Fibroblast of skin of back (primary cell): ENCODE measurements at regions not wholly inside any gene's neighbourhood (a gene's known extent, or its start where the extent isn't known, plus 50 kb on each side); places are given as distances from the start of the nearest gene placed in this dataset.
A peak's percentile ranks its signal among the peaks of the same experiment; 100 is the strongest.
"Not testable (repeated sequence)": the region's sequence is repeated elsewhere in the genome, so short reads cannot be mapped to it uniquely, and the experiment has no call there.

ENCODE experiments used
- DNase-seq: peaks from one replicate; pipeline ENCODE4 v3.0.0-alpha.2; 2013

GRCh38 chr7:131056007-131056406 lies 271.7 kb upstream of the MKLN1 start:
- no peak for DNase-seq

- DNase-seq, result peak; percentile 47
Measured at GRCh38 chr7:131057015-131057793, 270.5 kb upstream of the MKLN1 start.

GRCh38 chr7:131057794-131058070 lies 269.9 kb upstream of the MKLN1 start:
- no peak for DNase-seq

GRCh38 chr7:131058561-131059288 lies 269.0 kb upstream of the MKLN1 start:
- not testable (repeated sequence) for DNase-seq

- DNase-seq, result not testable (repeated sequence)
Measured at GRCh38 chr7:131059401-131059800, 268.3 kb upstream of the MKLN1 start.

- no peak for DNase-seq
Measured at GRCh38 chr7:131061158-131061557, 266.5 kb upstream of the MKLN1 start.

GRCh38 chr7:131061818-131062217 lies 265.9 kb upstream of the MKLN1 start:
- DNase-seq, result no peak

- DNase-seq, result no peak
Measured at GRCh38 chr7:131066635-131067034, 261.0 kb upstream of the MKLN1 start.

GRCh38 chr7:131067220-131067619 lies 260.5 kb upstream of the MKLN1 start:
- DNase-seq, result no peak

- peak; percentile 25 for DNase-seq
Measured at GRCh38 chr7:131068604-131069021, 259.1 kb upstream of the MKLN1 start.

GRCh38 chr7:131071786-131072504 lies 255.7 kb upstream of the MKLN1 start:
- peak; percentile 67 for DNase-seq

- peak; percentile 57 for DNase-seq
Measured at GRCh38 chr7:131072505-131073091, 255.1 kb upstream of the MKLN1 start.

- DNase-seq, result no peak
Measured at GRCh38 chr7:131074043-131074442, 253.6 kb upstream of the MKLN1 start.

GRCh38 chr7:131074585-131074984 lies 253.1 kb upstream of the MKLN1 start:
- DNase-seq, result no peak

- no peak for DNase-seq
Measured at GRCh38 chr7:131075406-131075805, 252.3 kb upstream of the MKLN1 start.

GRCh38 chr7:131076032-131076431 lies 251.6 kb upstream of the MKLN1 start:
- DNase-seq, result peak; percentile 77

- DNase-seq, result peak; percentile 58
Measured at GRCh38 chr7:131076711-131077181, 250.9 kb upstream of the MKLN1 start.

GRCh38 chr7:131077735-131078134 lies 249.9 kb upstream of the MKLN1 start:
- no peak for DNase-seq

- DNase-seq, result no peak
Measured at GRCh38 chr7:131080754-131081153, 246.9 kb upstream of the MKLN1 start.

- DNase-seq, result no peak
Measured at GRCh38 chr7:131081308-131081707, 246.4 kb upstream of the MKLN1 start.

- DNase-seq, result no peak
Measured at GRCh38 chr7:131083781-131084180, 243.9 kb upstream of the MKLN1 start.

GRCh38 chr7:131084336-131084735 lies 243.3 kb upstream of the MKLN1 start:
- not testable (repeated sequence) for DNase-seq
